ENCODE measurements at regions not wholly inside any gene's neighbourhood (a gene's known extent, or its start where the extent isn't known, plus 50 kb on each side); places are given as distances from the start of the nearest gene placed in this dataset.

- Histone ChIP-seq H3K36me3 (ENCODE audit: control insufficient read depth in 2 of 2, extremely low read depth in 1 of 2, insufficient read depth in 2 of 2, low read length in 2 of 2) (no peaks in the 10 kb centered on the region), H3K4me1 (ENCODE audit: control insufficient read depth, extremely low read depth, insufficient read depth, low read length) (no peaks in the 10 kb centered on the region), H3K27ac (ENCODE audit: control insufficient read depth, insufficient read depth, low read length) (no peak overlapping the region), H3K4me2 (ENCODE audit: control insufficient read depth, extremely low read depth, insufficient read depth, low read depth, low read length) (no peak overlapping the region), H3K9ac (ENCODE audit: control insufficient read depth, extremely low read depth, insufficient read depth, low read length) (no peak overlapping the region), H2AFZ (ENCODE audit: control insufficient read depth, low read length) (no peak overlapping the region), H3K9me3 (ENCODE audit: control insufficient read depth, low read depth, low read length) (no peaks in the 10 kb centered on the region), H3K4me3 (ENCODE audit: control insufficient read depth in 2 of 3, extremely low read depth in 1 of 3, insufficient read depth in 2 of 3, low read depth in 1 of 3, low read length in 3 of 3) (no peak overlapping the region), H3K27me3 (ENCODE audit: control insufficient read depth, extremely low read depth, insufficient read depth, low read length) (no peaks in the 10 kb centered on the region), H3K9me1 (ENCODE audit: control insufficient read depth, extremely low read depth, insufficient read depth, low read length) (no peaks in the 10 kb centered on the region), H3K79me2 (ENCODE audit: control insufficient read depth, insufficient read depth, low read length) (no peaks in the 10 kb centered on the region), H4K20me1 (ENCODE audit: control insufficient read depth, extremely low read depth, insufficient read depth, low read length) (no peaks in the 10 kb centered on the region)
- DNase-seq (ENCODE audit: low read depth, low spot score), result no peak
- dilution Hi-C loops (cut with MboI; ENCODE audit: extremely low pct_ligation_motif_present, low sequenced_read_pairs), result no loop called here
- no peak for TF ChIP-seq CTCF (optimal IDR thresholded peaks at IDR 0.05 in 1 of 3, IDR thresholded peaks at IDR 0.05 in 1 of 3, conservative IDR thresholded peaks at IDR 0.05 in 1 of 3; ENCODE audit: extremely low read depth in 1 of 3, insufficient read depth in 2 of 3, low read length in 3 of 3)
- TF ChIP-seq EZH2 (IDR thresholded peaks at IDR 0.05; ENCODE audit: low read length), result no peak
- no peak for FAIRE-seq
These were observed 97.5 kb downstream of the SH3YL1 start for GRCh38 chr2:166381-166780.

GRCh38 chr2:165530-165929 is 98.3 kb downstream of the SH3YL1 start:
- no peak for FAIRE-seq
- H3K4me1 ChIP-seq (ENCODE audit: control insufficient read depth, extremely low read depth, insufficient read depth, low read length), result no peaks in the 10 kb centered on the region
- no peak overlapping the region for H3K4me2 ChIP-seq (ENCODE audit: control insufficient read depth, extremely low read depth, insufficient read depth, low read depth, low read length)
- H3K36me3 ChIP-seq (ENCODE audit: control insufficient read depth in 2 of 2, extremely low read depth in 1 of 2, insufficient read depth in 2 of 2, low read length in 2 of 2), result no peaks in the 10 kb centered on the region
- no peaks in the 10 kb centered on the region for H3K9me1 ChIP-seq (ENCODE audit: control insufficient read depth, extremely low read depth, insufficient read depth, low read length)
- H3K79me2 ChIP-seq (ENCODE audit: control insufficient read depth, insufficient read depth, low read length), result no peaks in the 10 kb centered on the region
- DNase-seq (ENCODE audit: low read depth, low spot score), result no peak
- no peak overlapping the region for H2AFZ ChIP-seq (ENCODE audit: control insufficient read depth, low read length)
- H3K9ac ChIP-seq (ENCODE audit: control insufficient read depth, extremely low read depth, insufficient read depth, low read length), result no peak overlapping the region
- no peaks in the 10 kb centered on the region for H3K9me3 ChIP-seq (ENCODE audit: control insufficient read depth, low read depth, low read length)
- no peak overlapping the region for H3K4me3 ChIP-seq (ENCODE audit: control insufficient read depth in 2 of 3, extremely low read depth in 1 of 3, insufficient read depth in 2 of 3, low read depth in 1 of 3, low read length in 3 of 3)
- H4K20me1 ChIP-seq (ENCODE audit: control insufficient read depth, extremely low read depth, insufficient read depth, low read length), result no peaks in the 10 kb centered on the region
- dilution Hi-C loops (cut with MboI; ENCODE audit: extremely low pct_ligation_motif_present, low sequenced_read_pairs), result no loop called here
- no peak for TF ChIP-seq EZH2 (IDR thresholded peaks at IDR 0.05; ENCODE audit: low read length)
- TF ChIP-seq CTCF (optimal IDR thresholded peaks at IDR 0.05 in 1 of 3, IDR thresholded peaks at IDR 0.05 in 1 of 3, conservative IDR thresholded peaks at IDR 0.05 in 1 of 3; ENCODE audit: extremely low read depth in 1 of 3, insufficient read depth in 2 of 3, low read length in 3 of 3), result no peak
- no peaks in the 10 kb centered on the region for H3K27me3 ChIP-seq (ENCODE audit: control insufficient read depth, extremely low read depth, insufficient read depth, low read length)
- H3K27ac ChIP-seq (ENCODE audit: control insufficient read depth, insufficient read depth, low read length), result no peak overlapping the region
